COLO668 (cell line): ENCODE measurements at regions not wholly inside any gene's neighbourhood (a gene's known extent, or its start where the extent isn't known, plus 50 kb on each side); places are given as distances from the start of the nearest gene placed in this dataset.

ENCODE experiments used
- DNase-seq: peaks from one replicate; lab custom pipeline; 2025; ENCODE audit not compliant: unreplicated experiment; lab: John Stamatoyannopoulos, UW

GRCh38 chr10:75294866-75295701 lies 59.3 kb upstream of the COMTD1 start:
- peak; percentile 75 for DNase-seq

- no peak for DNase-seq
Measured at GRCh38 chr10:75294518-75294865, 58.7 kb upstream of the COMTD1 start.

GRCh38 chr10:75294031-75294437 lies 58.3 kb upstream of the COMTD1 start:
- no peak for DNase-seq

- DNase-seq: peak; percentile 15
Measured at GRCh38 chr10:75293446-75293820, 57.7 kb upstream of the COMTD1 start.

GRCh38 chr10:75292794-75293445 lies 57.2 kb upstream of the COMTD1 start:
- no peak for DNase-seq

- no peak for DNase-seq
Measured at GRCh38 chr10:75291805-75292204, 56.0 kb upstream of the COMTD1 start.

GRCh38 chr10:75288140-75288711 lies 52.5 kb upstream of the COMTD1 start:
- no peak for DNase-seq

- no peak for DNase-seq
Measured at GRCh38 chr10:75287697-75288096, 51.9 kb upstream of the COMTD1 start.

- no peak for DNase-seq
Measured at GRCh38 chr10:75286901-75287300, 51.1 kb upstream of the COMTD1 start.
